Astrocyte (in vitro differentiated cells and primary cell): ENCODE measurements at regions not wholly inside any gene's neighbourhood (a gene's known extent, or its start where the extent isn't known, plus 50 kb on each side); places are given as distances from the start of the nearest gene placed in this dataset.

ENCODE experiments used
- EZH2 ChIP-seq: IDR thresholded peaks from 2 replicates; pipeline ENCODE4 v1.6.1; 2012; ENCODE audit warnings: mild to moderate bottlenecking, low read length, inconsistent platforms; ENCODE audit not compliant: insufficient read depth
- TF ChIP-seq, protein P1 (sequence below): IDR thresholded peaks from 2 replicates; pipeline ENCODE4 v1.5.1; 2011; ENCODE audit warnings: low read depth, mild to moderate bottlenecking, inconsistent platforms, low read length, moderate library complexity; ENCODE audit not compliant: insufficient read depth

DNA sequence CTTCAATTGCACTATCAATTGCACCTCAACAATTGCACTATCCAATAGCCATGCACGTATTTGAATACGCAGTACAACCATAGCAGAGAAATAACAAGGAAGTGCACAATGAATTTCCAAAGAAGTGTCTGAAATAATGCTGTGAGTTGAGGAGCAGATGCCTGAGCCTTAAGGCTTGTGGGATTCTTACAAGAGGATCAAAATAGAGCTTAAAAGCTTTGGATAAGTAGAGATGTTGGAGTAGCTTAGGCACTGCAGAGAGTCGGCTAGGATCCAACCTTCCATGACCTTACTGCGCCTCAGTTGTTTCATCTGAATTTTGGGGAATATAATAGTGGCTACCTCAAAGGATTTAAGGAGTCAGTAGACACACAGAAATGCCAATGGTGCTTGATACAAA lies 196.1 kb upstream of the FLRT2 start:
- TF ChIP-seq, protein P1, sequence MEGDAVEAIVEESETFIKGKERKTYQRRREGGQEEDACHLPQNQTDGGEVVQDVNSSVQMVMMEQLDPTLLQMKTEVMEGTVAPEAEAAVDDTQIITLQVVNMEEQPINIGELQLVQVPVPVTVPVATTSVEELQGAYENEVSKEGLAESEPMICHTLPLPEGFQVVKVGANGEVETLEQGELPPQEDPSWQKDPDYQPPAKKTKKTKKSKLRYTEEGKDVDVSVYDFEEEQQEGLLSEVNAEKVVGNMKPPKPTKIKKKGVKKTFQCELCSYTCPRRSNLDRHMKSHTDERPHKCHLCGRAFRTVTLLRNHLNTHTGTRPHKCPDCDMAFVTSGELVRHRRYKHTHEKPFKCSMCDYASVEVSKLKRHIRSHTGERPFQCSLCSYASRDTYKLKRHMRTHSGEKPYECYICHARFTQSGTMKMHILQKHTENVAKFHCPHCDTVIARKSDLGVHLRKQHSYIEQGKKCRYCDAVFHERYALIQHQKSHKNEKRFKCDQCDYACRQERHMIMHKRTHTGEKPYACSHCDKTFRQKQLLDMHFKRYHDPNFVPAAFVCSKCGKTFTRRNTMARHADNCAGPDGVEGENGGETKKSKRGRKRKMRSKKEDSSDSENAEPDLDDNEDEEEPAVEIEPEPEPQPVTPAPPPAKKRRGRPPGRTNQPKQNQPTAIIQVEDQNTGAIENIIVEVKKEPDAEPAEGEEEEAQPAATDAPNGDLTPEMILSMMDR = no peak
- no peak for TF ChIP-seq EZH2
